Gastroesophageal sphincter (tissue), 4 donors: ENCODE measurements at regions not wholly inside any gene's neighbourhood (a gene's known extent, or its start where the extent isn't known, plus 50 kb on each side); places are given as distances from the start of the nearest gene placed in this dataset.

Experiments used
- ATAC-seq: fragments of 150-250 bp; one replicate; pipeline ENCODE4 v1.9.1; 2016; ENCODE audit warnings: mild to moderate bottlenecking, moderate library complexity
- H3K27ac ChIP-seq, 4 donors: fragments of 200-600 bp; sonication (generic) in 3 of 4; 1 replicate in 3 of 4; 2 replicates in 1 of 4; pipeline ENCODE4 v1.5.1; 2016 to 2019
- H3K27me3 ChIP-seq: fragments of 200-600 bp; sonication (generic); one replicate; pipeline ENCODE4 v1.5.1; 2019
- H3K36me3 ChIP-seq, 2 donors: fragments of 200-600 bp; sonication (generic); one replicate each; pipeline ENCODE4 v1.5.1; 2019; ENCODE audit warnings: control low read depth in 1 of 2
- H3K4me1 ChIP-seq, 3 donors: fragments of 200-600 bp; sonication (generic); 1 replicate in 2 of 3; 2 replicates in 1 of 3; pipeline ENCODE4 v1.5.1; 2016 to 2019; ENCODE audit warnings: control low read depth in 2 of 3
- H3K4me3 ChIP-seq, 2 donors: fragments of 200-600 bp; sonication (generic); one replicate each; pipeline ENCODE4 v1.5.1; 2019; ENCODE audit warnings: mild to moderate bottlenecking in 1 of 2, moderate library complexity in 1 of 2
- H3K9me3 ChIP-seq, 3 donors: fragments of 200-600 bp; sonication (generic); one replicate each; pipeline ENCODE4 v1.5.1; 2017 to 2019; ENCODE audit warnings: control low read depth in 2 of 3
- EP300 ChIP-seq: sonication (generic); formaldehyde crosslinking; IDR thresholded peaks from one replicate; pipeline ENCODE4 v1.6.1; 2017; ENCODE audit warnings: antibody characterized with exemption, mild to moderate bottlenecking
- POLR2A ChIP-seq, 2 donors: fragments of 450-650 bp; IDR thresholded peaks; one replicate each; pipeline ENCODE4 v1.6.1; 2017; ENCODE audit warnings: antibody characterized with exemption in 2 of 2, mild to moderate bottlenecking in 2 of 2, moderate library complexity in 1 of 2
- POLR2AphosphoS5 ChIP-seq: sonication (generic); formaldehyde crosslinking; IDR thresholded peaks from one replicate; pipeline ENCODE4 v1.6.1; 2017; ENCODE audit warnings: antibody characterized with exemption
- WGBS, 2 donors: methylation state at CpG; one replicate each; pipeline ENCODE4 v1.1.5; 2018; ENCODE audit warnings: low coverage in 1 of 2; 5-methylcytosine and 5-hydroxymethylcytosine counted together
- TF ChIP-seq, protein P1 (sequence below), 4 experiments: fragments of 200-600 bp in 2 of 4; fragments of 450-650 bp in 2 of 4; sonication (generic) in 1 of 4; IDR thresholded peaks; one replicate each; pipeline ENCODE4 v1.5.1; 2017 to 2019; ENCODE audit warnings: antibody characterized with exemption in 4 of 4, mild to moderate bottlenecking in 2 of 4, moderate library complexity in 2 of 4

DNA sequence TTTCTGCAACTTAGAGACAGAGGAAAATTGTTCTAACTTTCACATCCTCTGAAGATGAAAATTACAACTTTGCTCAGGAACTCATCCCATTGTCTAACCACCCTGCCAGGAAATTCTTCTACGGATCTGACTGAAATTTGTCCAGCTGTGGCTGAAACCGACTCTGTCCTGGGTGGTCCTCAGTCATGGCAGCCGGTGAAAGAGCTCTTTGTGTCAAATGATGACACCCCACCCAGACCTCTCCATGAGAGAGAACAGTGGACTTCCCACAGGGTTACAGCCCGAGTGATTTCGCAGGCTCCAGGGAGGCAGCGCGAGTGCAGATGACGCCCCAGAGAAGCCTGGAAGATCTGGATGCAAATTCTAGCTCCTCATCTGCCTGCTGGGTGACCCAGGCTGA is 65.1 kb upstream of the TRIB2 start:
- H3K27ac ChIP-seq, result no peak overlapping the region
- no peaks in the 10 kb centered on the region for H3K9me3 ChIP-seq
- 42% methylated on average over 2 of the region's 8 CpGs; no CpG with 5 or more reads in 1 of the 2 donors for WGBS, 2 donors
- TF ChIP-seq POLR2A (IDR thresholded peaks at IDR 0.05) (no peak), EP300 (no peak), POLR2AphosphoS5 (no peak)
- TF ChIP-seq, protein P1, sequence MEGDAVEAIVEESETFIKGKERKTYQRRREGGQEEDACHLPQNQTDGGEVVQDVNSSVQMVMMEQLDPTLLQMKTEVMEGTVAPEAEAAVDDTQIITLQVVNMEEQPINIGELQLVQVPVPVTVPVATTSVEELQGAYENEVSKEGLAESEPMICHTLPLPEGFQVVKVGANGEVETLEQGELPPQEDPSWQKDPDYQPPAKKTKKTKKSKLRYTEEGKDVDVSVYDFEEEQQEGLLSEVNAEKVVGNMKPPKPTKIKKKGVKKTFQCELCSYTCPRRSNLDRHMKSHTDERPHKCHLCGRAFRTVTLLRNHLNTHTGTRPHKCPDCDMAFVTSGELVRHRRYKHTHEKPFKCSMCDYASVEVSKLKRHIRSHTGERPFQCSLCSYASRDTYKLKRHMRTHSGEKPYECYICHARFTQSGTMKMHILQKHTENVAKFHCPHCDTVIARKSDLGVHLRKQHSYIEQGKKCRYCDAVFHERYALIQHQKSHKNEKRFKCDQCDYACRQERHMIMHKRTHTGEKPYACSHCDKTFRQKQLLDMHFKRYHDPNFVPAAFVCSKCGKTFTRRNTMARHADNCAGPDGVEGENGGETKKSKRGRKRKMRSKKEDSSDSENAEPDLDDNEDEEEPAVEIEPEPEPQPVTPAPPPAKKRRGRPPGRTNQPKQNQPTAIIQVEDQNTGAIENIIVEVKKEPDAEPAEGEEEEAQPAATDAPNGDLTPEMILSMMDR (IDR thresholded peaks at IDR 0.05), result no peak
- no peaks in the 10 kb centered on the region for H3K4me1 ChIP-seq
- no peaks in the 10 kb centered on the region for H3K27me3 ChIP-seq
- no peak for ATAC-seq
- H3K4me3 ChIP-seq, result no peak overlapping the region
- no peaks in the 10 kb centered on the region for H3K36me3 ChIP-seq

DNA sequence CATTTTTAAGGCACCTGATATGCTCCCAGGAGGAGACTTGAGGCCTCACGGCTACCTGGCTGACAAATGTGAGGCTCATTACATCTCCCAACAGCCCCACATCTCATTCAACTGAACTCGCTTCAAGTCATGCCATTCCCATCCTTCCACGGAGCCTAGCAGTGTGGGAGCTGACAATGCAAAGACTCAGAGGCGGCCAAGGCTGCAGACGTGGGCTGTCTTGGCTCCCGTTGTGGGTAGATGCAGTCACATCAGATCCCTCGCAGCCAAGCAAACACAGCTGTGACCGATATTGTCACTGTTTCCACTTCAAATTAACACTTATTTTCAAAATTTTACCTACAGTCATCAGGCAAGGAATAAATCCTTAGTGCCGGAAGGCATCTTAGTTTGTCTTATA is 64.0 kb upstream of the TRIB2 start:
- Histone ChIP-seq H3K36me3 (no peaks in the 10 kb centered on the region), H3K27ac (no peak overlapping the region), H3K4me3 (no peak overlapping the region), H3K4me1 (no peaks in the 10 kb centered on the region), H3K27me3 (no peaks in the 10 kb centered on the region), H3K9me3 (no peaks in the 10 kb centered on the region)
- TF ChIP-seq EP300 (no peak), POLR2A (IDR thresholded peaks at IDR 0.05) (no peak), POLR2AphosphoS5 (no peak)
- TF ChIP-seq, protein P1 (IDR thresholded peaks at IDR 0.05), result no peak
- no peak for ATAC-seq
- WGBS, 2 donors, result 76 to 95% methylated on average over 2 to 4 of the region's 9 CpGs

DNA sequence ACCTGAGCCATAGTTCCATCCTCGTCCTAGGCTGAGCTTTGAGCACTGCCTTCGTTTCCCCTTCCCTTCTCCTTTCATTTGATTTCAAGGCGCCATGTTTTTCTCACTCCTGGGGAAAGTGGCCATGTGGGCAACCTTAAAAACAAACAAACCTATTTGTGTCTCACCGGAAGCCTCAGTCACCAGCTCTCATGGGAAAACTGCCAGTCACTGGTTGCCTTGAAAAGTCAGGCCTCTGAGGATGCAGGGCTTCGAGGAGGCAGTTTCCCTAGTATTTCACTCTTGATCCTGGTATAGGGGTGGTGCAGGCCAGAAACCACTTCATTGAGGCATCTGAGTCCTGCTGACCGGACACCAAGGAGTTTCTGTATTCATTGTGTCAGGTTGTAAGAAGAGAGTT is 59.2 kb upstream of the TRIB2 start:
- Histone ChIP-seq H3K4me1 (no peaks in the 10 kb centered on the region), H3K27ac (no peak overlapping the region), H3K27me3 (no peaks in the 10 kb centered on the region), H3K9me3 (no peaks in the 10 kb centered on the region), H3K4me3 (no peak overlapping the region), H3K36me3 (no peaks in the 10 kb centered on the region)
- WGBS, 2 donors, result 81 to 83% methylated on average over 5 to 6 of the region's 6 CpGs
- ATAC-seq, result no peak
- TF ChIP-seq POLR2AphosphoS5, result no peak
- TF ChIP-seq POLR2A (IDR thresholded peaks at IDR 0.05), result no peak
- TF ChIP-seq, protein P1 (IDR thresholded peaks at IDR 0.05), result no peak

DNA sequence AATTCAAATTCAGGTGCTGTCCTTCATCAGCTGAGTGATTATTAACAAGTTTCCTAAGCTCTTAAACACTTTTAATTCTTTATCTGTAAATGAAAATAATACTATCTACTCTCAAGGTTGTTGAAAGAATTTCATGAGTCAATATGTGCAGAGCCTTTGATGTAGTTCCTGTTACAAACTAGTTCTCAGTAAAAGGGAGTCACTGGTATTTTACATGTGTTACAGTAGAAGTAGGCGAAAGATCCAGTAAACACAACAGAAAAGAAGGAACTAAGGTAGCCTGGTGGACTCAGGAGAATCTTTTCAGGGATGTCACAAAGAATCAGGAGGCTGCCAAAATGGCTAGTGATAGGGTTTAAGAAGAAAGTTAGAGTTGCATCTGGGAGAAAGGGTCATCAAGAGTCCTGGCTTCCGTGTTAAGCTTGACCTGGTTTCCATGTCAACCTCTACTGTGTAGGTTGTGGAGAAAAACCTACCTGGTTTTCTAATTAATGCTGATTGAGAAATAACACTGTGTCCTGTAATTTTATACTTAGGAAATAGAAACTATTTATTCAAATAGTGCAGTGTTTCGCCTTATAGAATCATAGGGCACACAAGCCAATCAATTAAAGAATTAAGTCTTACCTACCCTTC is 58.3 kb upstream of the TRIB2 start:
- H3K4me1 ChIP-seq, result peaks cover 0 to 6% (median 0%) of the 10 kb centered on the region in 3 donors
- no peak for ATAC-seq
- WGBS, 2 donors, result 92 to 95% methylated on average over 2 to 3 of the region's 3 CpGs
- no peaks in the 10 kb centered on the region for H3K9me3 ChIP-seq
- TF ChIP-seq POLR2AphosphoS5 (no peak), POLR2A (IDR thresholded peaks at IDR 0.05) (no peak), EP300 (no peak)
- no peaks in the 10 kb centered on the region for H3K36me3 ChIP-seq
- H3K27me3 ChIP-seq, result no peaks in the 10 kb centered on the region
- H3K27ac ChIP-seq, result no peak overlapping the region
- H3K4me3 ChIP-seq, result no peak overlapping the region

DNA sequence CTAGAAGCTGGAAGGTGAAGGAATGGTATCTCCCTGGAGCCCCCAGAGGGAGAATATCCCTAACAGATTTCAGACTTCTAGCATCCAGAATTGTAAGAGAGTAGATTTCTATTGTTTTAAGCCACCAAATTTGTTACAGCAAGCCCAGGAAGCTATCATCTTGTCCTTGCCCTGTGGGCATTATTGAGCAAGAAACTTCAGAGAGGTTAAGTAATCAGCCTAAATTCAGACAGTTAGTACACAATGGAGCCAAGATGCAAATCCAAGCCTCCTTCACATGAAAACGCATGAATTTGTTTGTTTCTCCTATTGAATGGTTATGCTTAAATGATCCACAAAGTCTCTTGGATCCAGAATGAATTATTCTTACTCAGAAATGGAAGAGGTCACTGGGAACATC is 55.2 kb upstream of the TRIB2 start:
- TF ChIP-seq EP300 (no peak), POLR2AphosphoS5 (no peak), POLR2A (IDR thresholded peaks at IDR 0.05) (no peak)
- TF ChIP-seq, protein P1 (IDR thresholded peaks at IDR 0.05), result no peak
- 67 to 78% methylated on average over 1 of the region's 1 CpG for WGBS, 2 donors

More for the DNA sequence above, 55.2 kb upstream of the TRIB2 start:
- Histone ChIP-seq H3K9me3 (peaks cover 0 to 15% (median 0%) of the 10 kb centered on the region in 3 donors), H3K36me3 (no peaks in the 10 kb centered on the region), H3K27me3 (no peaks in the 10 kb centered on the region), H3K4me1 (peaks cover 0 to 14% (median 0%) of the 10 kb centered on the region in 3 donors), H3K27ac (no peak overlapping the region), H3K4me3 (no peak overlapping the region)
- no peak for ATAC-seq
